Activated CD8-positive, alpha-beta memory T cell treated with anti-CD3 and anti-CD28 coated beads for 24 hours (primary cell): ENCODE measurements at regions not wholly inside any gene's neighbourhood (a gene's known extent, or its start where the extent isn't known, plus 50 kb on each side); places are given as distances from the start of the nearest gene placed in this dataset.

Source experiments
- DNase-seq: peaks from one replicate; pipeline ENCODE4 v3.0.0-alpha.2; 2020

DNA sequence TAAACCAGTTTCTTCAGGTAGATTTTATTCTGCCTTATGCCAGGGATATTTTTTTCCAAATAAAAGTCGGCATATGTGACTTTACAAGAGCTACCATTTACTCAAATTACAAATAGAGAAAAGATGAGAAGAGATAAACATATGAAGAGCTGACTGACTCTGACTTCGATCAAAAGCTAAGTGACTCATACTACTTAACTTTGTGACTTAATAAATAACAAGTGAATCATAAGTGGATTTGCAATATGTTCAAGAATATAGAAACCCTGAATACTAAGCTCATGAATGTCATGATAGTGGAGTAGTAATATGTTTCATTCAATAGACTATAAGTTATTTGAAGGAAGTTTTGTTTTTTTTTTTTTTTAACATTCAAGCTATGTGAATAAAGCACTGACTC, 130.5 kb upstream of the ANO3 start:
- DNase-seq: no peak

DNA sequence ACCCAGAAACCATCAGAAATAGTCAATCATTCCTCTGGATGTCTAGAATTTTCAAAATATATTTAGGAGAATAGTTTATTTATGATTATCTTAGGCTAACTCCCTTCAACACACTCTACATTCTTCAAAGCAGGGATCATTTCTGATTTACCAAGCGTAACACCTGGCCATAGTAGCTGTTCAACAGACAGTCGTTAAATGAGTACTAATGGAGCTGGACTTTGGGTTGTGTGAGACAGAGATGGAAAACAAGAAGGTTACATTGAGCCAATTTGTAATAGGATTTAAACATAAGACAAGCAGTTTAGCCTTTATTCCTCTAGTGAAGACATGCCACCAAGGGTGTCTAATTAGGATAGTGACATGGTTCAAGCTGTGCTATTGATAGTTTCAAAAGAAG, 129.2 kb upstream of the ANO3 start:
- no peak for DNase-seq

DNA sequence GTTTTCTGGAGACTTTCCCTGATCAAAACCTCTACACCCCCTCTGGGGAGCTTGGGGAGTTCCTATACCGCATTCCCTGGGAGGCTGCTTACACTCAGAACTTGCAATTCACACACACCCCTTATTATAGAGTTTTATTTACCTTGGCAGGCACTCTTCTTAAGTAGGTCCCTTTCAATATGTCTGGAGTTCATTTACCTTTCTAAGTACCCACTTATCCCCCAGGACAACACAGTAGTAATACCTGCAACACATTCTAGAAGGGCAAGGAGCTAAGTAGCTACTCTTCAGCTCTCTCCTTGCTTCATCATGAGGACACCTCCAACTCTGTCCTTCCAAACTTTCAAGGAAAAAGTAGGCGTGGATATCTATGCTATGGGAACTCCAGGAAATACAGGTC, 127.8 kb upstream of the ANO3 start:
- no peak for DNase-seq

DNA sequence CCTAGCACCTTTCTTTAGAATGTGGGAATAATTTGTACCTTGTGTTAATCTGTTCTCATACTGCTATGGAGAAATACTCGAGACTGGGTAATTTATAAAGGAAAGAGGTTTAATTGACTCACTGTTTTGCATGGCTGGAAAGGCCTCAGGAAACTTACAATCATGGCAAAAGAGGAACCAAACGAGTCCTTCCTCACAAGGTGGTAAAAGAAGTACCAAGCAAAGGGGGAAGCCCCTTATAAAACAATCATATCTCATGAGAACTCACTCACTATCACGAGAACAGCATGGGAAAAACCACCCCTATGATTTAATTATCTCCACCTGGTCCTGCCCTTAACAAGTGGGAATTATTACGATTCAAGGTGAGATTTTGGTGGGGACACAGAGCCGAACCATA, 127.1 kb upstream of the ANO3 start:
- no peak for DNase-seq

DNA sequence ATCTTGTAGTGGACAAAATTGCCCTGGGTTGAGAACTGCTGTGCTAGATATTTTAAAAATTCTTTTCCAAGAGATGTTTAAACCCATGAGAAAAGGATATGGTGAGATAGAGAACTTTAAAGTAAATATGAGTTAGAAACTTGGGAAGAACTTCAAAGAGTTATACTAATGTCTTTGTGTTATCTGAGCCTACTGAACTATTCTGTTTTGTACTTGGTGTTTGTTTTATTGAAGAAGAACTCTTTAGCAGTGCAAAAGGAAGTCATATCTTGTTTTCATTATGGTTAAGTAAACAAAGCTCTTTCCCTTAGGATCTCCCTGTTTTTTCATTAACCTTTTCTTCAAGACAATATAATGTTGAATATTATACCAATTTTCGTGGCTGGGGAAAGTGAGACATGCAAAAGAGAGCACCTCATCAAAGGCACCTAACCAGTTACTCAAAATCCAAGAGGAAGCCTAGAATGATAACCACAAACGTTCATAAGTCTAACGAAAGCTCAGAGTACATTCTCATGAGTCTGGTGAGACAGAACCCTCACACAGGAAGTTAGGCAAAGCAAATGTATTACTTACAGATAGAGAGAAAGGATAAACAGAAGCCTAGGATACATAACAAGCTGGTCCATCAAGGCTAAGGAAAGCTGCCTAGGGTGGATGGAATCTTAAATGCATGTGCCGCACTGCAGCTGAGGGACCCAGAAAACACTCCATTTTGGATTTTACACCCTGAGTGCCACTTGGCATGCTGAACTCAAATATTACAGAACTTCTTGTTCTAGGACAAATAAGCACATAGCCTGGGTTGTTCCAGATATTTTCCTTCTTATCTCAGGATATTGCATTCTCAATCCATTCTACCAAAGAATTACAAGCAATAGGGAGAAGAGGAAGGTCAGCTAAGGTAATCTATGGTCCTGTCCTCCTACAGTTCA, 112.5 kb upstream of the ANO3 start:
- DNase-seq: no peak

DNA sequence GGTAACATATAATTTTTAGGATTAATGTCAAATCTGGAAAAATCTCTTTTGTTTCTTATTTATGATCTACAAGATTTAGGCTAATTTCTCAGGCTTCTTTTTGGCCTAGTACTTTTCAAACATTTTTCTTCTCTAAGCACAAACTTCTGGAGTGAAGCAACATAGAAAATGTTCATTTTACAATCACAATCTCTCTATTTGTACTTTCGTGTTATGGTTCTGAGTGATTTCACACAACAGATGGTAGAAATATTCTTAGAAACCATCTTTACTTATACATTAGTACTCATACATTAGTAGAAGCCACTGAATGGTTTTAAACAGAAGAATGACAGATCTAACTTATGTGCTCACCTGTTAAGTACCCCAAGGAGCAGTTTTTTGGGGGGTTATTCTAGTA, 106.3 kb upstream of the ANO3 start:
- no peak for DNase-seq

DNA sequence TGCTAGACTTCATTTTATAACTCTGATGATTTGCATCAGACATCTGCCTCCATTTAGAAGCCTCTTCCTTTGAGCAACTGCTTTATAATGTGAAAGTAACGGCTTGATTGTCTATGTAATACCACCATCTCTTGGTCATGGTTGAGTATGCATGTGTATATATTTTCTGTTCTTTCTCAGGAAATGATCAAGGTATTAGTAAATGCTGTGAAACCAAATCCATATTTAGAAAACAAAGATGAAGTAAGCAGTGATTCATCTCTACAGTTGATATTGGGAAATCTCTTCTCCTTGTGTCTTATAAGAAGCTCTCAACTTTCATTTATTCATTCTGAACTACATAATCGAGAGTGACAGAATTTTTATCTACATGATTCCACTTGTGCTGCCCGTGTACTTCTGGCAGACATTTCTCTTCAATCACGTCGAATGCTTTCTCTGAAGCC, 104.6 kb upstream of the ANO3 start:
- DNase-seq: no peak

DNA sequence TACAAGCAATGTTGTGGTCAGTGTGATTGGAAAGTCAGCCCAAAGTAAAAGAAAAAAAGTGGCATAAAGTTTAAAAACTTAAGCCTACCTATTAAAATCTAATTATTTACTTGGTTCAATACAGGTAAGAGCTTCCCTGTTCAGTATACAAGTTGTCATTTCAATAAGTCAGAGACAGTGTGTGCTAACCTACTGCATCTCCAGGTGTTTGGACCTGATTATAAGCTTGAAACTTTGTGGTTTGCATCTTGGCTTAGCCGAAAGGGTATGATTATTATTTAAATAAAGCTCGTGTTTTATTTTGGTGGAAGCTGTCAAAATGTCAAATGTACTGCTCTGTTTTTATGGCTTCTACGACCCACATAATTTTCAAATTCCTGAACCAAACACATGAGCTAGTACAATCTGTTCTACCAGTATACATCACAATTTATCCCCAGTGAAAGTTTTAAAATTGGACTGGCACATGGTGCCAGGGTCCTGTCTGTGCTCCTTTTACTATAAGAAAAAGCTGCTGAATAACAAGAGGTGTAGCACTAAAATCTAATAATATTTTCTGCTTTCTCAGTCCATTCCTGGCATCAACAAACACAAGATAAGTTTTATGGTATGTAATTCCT, 103.9 kb upstream of the ANO3 start:
- DNase-seq: no peak

DNA sequence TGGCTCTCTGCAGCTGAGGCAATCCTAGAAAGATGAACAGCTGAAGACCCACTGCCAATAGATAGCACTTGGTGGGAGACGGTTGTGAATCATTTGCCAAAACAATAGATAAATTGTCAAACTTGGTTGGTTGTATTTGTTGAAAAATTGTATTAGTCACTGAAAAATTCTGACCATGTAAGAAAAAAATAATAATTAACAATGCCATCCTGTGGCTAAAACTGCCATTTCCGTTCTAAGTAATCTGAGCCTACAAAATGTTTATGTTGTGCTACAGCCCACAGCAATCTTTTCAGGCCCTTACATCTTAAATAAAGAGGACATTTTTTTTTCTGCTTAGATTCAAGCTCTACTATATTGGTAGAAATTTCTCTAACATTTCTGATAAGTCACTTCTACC, 103.2 kb upstream of the ANO3 start:
- no peak for DNase-seq

DNA sequence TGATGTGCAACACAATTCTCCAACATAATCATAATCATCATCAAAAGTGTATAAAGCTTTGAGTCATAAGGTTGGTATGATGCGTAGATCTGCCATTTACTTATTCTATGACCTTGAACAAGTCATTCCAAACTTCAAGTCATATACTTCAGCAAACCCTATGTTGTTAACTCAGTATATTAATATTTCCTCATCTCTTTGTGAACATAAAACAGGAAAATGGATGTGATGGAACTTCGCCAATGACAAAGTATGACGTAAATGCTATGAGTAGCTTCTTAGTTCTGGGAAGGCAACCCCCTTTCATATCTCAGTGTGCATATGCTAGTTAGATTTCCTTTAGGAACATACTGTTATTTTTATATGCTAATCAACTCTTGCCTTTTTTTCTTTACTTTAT, 102.7 kb upstream of the ANO3 start:
- DNase-seq: no peak

DNA sequence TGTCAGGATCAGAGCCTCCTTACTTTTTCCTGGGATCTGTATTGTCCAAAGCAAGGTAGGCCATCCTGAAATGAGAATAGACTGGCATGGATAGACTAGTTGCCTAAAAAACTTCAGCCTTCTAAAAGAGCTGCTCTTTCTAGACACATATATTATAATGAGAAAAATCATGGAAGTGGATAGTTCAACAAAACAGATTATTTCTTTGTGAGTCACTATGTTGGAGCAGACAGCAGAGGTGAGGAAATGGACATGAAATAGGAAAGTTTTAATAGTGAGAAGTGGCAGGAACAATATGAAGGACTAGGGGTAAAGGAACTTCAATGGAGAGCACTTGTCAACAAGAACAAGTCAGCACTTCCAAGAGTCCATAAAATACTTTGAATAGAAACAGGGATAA, 101.9 kb upstream of the ANO3 start:
- no peak for DNase-seq

DNA sequence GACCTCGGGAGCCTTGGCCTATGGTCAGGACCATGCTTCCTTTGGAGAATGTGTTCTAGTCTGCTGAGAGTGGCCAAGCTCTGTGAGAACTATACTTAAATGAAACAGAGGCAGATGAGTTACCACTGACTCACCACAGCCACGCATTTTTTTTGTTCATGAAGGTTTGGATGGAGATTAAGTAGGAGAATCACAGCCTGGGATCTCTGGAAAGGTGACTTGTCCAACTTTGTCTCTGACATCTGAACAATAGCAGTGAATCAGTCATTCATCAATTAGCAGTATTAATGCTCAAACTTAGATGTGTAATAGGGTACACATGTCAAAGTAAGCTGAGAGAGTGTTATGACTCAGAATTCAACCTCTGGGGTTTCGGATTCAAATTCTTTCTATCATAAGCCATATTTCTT, 100.7 kb upstream of the ANO3 start:
- DNase-seq: no peak

DNA sequence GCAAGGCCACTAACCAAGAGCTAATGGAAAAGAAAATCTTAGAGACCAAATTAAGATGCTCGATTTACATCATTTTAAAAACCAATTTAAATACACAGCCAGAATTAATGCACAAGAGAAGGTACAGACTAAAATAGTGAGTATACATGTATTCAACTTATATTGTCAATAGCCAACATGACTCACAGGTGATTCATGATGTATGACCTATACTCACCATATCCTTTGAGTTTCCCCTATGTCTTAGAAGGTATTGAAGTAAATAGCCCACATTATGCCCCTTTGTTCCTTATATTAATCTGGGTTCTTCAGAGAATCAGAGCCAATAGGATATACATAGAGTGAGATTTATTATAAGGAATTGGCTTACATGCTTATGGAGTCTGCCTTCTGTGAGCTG, 97.5 kb upstream of the ANO3 start:
- no peak for DNase-seq

DNA sequence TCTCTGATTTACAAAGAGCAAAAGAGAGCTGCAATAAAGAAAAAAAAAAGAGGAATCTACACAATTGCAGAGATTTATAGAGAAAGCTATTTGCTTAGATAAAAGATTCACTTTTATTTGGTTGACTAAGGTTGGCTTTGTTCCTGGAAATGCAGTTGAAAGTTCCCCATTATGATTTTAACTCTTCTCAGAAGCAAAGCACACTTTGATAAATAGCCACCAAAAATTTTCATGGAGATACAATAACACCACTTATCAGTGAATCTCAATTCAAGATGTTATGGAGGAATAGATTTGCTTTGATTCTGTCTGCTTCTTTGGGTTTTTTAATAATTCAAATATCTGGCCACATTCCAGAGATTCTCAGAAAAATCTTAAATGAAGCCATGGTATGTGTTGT, 88.5 kb upstream of the ANO3 start:
- DNase-seq: no peak

DNA sequence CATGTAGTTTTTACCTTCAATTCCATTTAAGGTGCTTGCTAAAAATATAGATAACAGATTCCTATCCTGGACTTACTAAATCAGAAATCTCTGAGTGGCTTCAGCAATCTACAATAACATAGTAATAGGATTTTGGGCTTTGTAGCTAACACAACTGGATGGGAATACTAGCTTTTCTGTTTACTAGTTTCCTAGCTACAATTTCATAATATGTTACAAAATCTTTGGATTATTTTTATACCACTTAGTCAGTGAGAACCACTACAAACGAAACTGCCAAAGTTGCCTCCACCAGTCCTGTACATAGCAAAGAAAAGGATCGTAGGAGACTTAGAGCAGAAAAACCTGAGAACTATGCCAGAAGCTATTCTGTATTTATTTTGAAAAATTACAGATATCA, 87.7 kb upstream of the ANO3 start:
- DNase-seq: no peak

DNA sequence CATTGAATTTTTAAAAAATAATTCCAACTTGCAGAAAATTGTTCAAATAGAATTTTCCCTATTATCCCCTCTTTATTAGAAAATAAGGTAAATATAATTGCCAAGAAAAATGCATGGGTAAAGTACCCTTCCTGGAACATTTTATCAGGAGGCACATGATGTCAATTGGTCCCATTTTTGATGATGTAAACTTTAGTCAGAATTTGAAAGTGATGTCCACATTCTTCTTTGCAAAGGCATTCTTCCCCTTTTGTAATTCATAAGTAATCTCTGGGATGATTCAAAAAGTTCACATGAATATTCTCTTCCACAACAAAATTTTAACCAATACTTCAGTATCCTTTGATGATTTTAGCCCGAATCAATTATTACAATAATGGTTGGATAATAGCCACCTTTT, 86.9 kb upstream of the ANO3 start:
- DNase-seq: no peak

DNA sequence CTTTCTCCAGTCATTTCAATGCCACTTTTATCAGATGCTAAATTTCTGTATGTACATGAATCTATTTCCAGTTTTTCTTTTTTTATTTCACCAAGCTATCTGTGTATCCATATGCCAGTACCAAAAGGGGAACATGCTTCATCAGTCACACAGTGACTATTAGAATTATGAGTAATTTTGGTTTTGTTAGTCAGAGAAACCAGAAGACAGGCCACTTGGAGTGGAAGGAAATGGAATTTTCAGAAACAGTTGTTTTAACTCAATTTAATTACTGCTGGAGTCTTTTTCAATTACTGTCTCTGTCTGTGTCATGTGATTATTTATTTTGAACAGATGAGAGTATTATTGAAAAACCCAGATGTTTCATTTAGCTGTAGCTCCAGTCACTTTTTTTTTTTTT, 84.6 kb upstream of the ANO3 start:
- DNase-seq: no peak

DNA sequence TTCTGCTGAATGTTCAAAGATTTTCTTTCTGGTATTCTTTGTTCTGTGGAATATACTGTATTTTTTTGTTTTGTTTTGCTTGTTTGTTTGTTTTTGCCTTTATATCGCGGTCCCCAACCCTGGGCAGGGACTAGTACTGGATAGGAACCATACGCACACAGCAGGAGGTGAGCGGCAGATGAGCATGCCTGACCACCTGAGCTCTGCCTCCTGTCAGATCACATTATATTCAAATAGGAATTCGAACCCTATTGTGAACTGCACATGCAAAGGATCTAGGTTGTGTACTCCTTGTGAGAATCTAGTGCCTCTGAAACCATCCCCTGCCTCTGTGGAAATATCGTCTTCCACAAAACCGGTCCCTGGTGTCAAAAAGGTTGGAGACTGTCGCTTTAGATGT, 83.3 kb upstream of the ANO3 start:
- DNase-seq: no peak

DNA sequence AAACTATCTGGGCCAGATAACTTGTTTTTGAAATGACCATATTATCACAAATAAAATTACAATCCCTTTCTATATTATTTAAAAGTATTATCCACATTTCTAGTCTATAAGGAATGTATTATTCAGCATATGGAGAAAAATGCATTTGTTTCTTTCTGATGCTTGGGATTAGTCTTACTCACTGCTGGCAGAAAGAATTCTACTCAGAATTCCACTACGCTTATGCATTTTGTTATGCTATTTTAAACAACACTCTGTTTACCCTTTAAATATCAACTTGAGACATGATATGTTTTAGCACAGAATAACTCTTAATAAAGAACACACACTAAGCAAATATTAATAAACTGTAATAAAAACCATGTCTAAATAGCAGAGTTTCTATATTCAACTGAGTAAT, 77.6 kb upstream of the ANO3 start:
- DNase-seq: no peak

DNA sequence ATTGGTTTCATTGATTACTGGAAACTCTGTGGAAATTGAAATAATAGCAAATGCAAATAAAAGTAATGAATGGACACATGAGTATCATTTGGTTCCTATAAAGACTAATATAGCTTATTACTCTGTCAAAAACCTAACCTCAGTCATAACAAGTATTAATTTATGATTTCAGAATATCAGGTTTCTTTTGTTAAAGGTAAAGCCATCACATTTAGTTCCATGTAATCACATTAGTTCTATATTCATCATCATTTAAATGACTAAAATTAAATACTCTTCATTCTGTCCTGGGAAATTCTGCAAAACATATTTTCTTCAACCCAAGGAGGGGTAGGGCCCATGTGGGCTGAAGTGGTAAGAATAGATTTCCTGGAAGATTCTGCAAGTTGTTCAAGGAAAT, 68.2 kb upstream of the ANO3 start:
- DNase-seq: no peak

DNA sequence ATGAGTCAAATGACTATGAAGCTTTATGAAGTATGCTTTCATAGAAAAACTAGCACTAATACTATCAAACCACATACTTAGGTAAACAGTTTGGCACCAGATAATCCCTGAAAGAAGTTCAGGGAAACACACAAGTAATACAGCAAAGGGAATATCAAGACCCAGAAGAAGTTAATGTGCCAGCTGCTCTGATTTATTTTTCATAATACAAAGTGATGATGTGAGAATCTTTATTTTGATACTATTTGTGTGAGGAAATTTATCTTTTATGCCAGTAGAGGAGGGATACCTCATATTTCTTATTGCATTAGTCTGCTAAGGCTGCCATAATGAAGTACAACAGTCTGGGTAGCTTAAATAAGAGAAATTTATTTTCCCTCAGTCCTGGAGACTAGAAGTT, 67.7 kb upstream of the ANO3 start:
- DNase-seq: no peak

DNA sequence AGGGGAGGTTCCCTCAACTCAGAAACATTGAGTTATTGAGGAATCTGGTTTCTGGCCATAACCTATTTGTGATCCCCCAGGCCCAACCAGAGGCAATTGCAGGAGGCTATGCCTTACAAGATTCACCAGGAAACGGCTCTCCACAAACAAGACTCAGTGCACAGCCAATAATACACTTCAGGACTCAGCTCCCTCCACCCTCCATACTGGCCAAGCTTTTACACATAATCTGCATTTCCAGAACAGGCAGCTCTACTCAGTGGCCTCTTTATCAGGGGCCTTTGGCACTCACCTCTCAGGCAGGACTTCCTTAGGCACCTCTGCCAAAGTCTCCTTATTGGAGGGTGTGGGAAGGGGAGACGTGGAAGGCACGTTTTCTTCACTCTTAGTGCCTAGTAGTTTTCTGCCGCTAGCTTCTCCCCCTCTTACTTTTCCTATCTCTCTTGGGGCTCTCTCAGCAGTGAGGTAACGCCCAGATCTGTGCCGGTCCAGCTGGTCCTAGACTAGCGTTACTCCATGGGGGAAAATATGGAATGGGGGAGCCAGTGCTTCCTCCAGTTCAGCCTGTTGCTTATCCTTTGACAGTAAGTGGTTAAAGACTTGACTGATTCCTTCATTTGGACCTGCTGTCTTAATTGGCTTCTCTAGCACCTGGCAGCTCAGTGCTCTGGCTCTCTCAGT, 62.8 kb upstream of the ANO3 start:
- no peak for DNase-seq

DNA sequence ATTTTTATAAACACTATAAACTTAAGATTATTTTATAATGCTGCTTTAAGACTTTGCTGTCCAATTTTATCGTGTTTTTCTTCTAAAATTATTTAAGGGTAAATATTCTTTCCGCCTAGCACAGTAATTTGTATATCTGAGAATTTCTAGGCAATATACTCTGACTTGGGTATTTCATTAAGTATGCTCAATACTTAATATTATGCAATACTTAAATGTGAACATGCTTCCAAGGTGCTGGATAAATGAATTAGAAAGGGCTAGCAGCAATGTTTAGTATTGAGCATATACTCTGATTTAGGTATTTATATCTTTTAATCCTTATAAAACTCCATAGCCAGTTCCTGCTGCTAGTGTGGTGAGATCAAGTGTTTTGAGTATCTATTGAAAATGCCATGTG, 60.3 kb upstream of the ANO3 start:
- no peak for DNase-seq

DNA sequence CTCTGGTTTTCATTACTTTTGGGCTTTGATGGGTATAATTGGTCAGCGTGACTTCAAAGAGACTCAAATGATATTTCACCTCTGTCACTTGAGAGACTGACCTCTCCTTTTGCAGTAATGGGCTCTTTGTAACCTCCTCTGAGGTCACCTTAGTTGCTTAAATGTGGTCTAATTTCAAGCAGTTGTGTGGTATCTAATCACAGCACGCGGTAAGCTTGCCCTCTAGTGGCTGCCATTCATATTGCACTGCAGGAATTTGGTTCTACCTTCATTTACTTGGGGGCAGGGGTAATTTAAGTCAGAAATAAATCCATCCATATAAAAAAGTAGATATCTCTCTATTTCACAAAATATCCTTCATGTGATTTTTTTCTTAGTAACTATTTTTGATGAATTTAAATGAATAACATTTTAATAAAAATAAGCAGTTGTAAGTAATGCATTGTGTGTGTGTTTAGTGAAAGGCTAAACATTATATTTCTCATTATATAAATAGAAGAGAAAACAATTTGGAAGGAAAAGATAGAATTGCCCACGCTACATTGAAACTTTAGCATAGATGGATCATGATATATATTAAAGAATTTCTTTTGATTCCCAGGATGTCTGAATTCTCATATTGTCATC, 55.0 kb upstream of the ANO3 start:
- DNase-seq: peak; percentile 61
